Body of pancreas (tissue), 4 donors: ENCODE measurements at regions not wholly inside any gene's neighbourhood (a gene's known extent, or its start where the extent isn't known, plus 50 kb on each side); places are given as distances from the start of the nearest gene placed in this dataset.

Experiments
- CTCF ChIP-seq, 7 experiments: fragments of 450-650 bp in 4 of 7; fragments of 200-600 bp in 3 of 7; sonication (generic) in 3 of 7; IDR thresholded peaks; one replicate each; pipeline ENCODE4 v1.5.1; 2016 to 2019; ENCODE audit warnings: antibody characterized with exemption in 7 of 7
- POLR2A ChIP-seq, 3 donors: fragments of 450-650 bp; IDR thresholded peaks; one replicate each; pipeline ENCODE4 v1.6.1; 2016; ENCODE audit warnings: antibody characterized with exemption in 3 of 3, mild to moderate bottlenecking in 2 of 3

- TF ChIP-seq POLR2A (IDR thresholded peaks at IDR 0.05), result no peak
- no peak for TF ChIP-seq CTCF (IDR thresholded peaks at IDR 0.05)
Observed at GRCh38 chr5:125125031-125125823, 378.8 kb upstream of the ZNF608 start.
